Inferior parietal cortex (tissue), 1 donor: ENCODE measurements at regions not wholly inside any gene's neighbourhood (a gene's known extent, or its start where the extent isn't known, plus 50 kb on each side); places are given as distances from the start of the nearest gene placed in this dataset.

Source experiments
- DNase-seq: peaks from one replicate; pipeline ENCODE4 v3.0.0-alpha.2; 2016; ENCODE audit errors: extremely low spot score

DNA sequence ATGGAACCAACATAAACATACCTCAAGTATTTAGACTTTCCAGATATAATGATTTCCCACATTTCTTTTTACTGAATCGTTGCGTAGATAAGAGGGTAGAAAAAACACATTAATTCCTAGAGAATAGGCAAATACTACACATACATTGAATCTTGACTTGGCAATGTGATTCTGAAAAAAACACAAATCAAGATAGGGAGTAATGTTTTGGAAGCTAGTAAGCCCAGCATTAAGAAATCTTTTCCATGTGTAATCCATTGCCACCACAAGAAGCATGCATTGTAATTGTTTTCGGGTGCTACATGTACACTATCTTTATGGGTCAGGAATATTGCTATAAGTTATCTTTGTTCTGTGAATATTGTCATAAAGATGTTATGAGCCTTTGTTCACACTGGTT is 269.8 kb upstream of the PDGFD start:
- DNase-seq, result no peak

DNA sequence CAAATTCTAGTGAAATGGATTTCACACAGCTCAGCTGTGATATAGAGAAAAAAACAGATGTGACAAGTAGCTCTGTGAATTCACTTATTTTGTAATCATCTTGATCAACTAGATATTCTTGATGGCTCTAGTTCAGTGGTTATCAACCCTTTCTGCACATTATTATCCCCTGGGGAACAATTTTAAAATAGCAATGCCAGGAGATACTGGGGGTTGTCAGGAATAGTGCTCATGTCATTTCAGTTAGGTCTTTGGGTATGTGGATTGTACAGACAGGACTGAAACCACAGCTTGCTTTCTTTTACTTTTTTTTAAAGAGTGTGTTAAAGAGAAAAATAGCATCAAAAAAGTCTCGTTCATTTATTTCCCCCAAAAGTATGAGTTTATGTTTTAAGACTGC is 269.0 kb upstream of the PDGFD start:
- no peak for DNase-seq

DNA sequence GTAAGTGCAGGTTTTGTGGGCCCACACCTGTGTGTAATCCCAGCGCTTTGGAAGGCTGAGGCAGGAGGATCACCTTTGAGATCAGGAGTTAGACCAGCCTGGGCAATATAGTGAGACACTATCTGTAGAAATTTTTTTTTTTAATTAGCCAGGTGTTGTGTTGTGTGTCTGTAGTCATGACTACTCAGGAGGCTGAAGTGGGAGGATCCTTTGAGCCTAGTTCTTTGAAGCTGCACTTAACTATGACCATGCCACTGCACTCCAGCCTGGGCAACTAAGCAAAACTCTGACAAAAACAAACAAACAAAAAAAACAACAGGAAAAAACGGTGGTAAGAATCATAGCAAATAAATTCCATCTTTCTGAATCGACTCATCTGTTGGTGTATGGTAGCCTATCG is 268.6 kb upstream of the PDGFD start:
- no peak for DNase-seq

DNA sequence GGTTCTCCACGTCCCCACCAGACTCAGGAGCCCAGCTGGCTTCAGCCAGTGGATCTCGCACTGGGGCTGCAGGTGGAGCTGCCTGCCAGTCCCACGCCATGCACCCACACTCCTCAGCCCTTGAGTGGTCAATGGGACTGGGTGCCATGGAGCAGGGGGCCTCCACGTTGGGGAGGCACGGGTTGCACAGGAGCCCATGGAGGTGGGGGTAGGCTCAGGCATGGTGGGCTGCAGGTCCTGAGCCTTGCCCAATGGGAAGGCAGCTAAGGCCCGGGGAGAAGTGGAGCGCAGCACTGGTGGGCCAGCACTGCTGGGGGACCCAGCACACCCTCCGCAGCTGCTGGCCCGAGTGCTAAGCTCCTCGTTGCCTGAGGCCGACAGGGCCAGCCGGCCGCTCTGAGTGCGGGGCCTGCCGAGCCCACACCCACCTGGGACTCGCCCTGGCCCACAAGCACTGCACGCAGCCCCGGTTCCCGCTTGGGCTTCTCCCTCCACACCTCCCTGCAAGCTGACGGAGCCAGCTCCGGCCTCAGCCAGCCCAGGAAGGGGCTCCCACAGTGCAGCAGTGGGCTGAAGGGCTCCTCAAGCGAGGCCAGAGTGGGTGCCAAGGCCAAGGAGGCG is 258.5 kb upstream of the PDGFD start:
- no peak for DNase-seq

DNA sequence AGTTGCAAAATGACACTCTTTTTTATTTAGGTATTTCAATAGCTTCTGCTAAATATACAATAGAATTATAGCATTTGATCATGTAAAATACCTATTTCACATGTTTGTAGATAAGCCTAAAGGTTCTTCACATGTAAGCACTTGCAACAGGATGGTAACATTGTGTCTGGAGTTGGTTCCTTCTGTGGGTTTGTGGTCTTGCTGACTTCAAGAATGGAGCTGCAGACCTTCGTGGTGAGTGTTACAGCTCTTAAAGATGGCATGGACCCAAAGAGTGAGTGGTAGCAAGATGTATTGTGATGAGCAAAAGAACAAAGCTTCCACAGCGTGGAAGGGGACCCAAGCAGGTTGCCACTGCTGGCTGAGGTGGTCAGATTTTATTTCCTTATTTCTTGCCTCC is 246.4 kb upstream of the PDGFD start:
- DNase-seq, result no peak

DNA sequence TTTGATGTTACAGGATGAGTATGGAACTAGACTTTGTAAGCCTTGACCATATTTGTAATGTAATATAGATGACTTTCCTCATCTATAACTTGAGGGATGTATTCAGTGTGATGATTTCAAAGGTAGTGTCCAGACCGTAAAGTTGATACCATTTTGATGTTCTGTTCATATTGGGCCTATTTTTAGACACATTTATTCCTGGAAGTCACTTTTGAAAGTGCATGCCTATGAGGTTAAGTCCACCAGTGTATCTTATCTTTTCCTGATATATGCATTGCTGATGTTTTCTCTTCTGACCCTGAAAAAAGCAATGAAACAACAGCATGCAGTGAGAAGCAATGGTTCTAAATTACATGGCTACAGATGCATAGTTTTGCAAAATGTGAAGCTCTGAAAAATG is 244.7 kb upstream of the PDGFD start:
- no peak for DNase-seq

DNA sequence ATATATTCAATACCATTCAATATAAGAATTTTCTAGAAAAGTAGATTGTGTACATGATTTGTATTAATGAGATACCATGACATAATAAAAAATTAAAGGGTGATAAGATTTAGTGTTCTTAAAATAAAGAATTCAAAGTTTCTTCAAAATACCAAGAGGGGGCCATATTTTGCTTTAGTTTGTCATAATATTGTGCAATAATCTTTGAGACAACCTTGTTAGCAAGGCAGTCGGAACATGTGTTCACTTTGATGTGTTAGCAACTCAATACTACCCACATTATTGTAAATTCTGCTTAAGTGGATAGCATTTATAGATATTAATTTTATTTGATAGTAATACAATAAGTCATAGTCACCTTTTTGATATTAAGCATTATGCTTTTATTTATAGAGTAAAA is 241.3 kb upstream of the PDGFD start:
- no peak for DNase-seq

DNA sequence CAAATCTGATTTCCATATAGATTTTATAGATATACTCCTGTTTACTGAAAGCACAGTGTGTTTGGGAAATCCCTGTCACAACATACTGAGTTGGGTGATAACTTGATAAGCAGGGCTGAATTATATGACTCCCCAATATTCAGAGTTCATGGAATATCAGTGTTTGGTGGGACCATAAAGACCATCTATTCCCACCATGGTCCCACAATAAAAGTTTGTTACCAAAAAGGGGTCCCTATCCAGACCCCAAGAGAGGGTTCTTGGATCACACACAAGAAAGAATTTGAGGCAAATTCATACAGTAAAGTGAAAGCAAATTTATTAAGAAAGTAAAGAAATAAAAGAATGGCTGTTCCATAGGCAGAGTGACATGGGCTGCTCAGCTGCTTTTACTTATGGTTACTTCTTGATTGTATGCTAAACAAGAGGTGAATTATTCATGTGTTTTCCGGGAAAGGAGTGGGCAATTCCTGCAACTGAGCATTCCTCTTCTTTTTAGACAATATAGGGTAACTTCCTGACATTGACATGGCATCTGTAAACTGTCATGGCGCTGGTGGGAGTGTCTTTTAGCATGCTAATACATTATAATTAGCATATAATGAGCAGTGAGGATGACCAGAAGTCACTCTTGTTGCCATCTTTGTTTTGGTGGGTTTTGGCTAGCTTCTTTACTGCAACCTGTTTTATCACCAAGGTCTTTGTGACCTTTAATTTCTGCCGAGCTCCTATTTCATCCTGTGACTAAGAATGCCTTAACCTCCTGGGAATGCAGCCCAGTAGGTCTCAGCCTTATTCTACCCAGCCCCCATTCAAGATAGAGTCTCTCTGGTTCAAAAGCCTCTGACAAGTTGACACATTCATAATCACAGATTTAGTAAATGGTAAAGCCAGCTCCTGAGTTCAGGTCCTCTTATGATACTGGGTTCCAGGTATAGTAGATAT is 240.6 kb upstream of the PDGFD start:
- no peak for DNase-seq

DNA sequence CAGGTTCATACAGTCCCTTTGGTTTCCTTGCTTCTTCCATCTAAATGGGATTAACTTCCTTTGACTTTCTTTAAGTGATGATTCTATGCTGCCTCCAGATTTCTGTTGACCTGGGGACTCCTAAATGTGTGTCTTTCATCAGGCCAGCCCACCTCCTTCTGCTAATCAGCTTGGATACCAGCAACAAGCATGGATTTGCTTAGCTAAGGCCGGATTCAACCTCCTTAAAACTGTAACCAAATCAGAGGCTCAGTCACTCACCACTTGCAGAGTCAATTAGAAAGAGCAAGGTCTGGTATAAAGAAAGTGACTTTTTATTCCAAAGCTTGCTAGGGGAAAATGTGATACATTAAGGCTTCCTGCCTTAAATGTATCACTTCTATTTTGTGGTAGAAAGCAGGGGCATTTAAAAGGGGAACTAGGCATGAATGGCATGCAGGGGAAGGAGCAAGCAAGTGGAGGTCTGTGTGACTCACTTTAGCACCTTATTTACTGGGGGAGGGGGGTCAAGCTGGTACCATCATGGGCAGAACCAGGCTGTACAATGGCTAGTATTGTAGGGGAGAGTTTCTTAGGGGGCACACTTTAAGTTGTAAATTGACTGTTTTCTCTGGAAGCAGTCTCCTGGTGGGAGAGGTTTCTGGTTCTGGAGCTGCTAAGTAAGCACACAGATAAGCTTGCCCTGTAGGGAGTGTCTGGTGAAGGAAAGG is 239.0 kb upstream of the PDGFD start:
- no peak for DNase-seq

DNA sequence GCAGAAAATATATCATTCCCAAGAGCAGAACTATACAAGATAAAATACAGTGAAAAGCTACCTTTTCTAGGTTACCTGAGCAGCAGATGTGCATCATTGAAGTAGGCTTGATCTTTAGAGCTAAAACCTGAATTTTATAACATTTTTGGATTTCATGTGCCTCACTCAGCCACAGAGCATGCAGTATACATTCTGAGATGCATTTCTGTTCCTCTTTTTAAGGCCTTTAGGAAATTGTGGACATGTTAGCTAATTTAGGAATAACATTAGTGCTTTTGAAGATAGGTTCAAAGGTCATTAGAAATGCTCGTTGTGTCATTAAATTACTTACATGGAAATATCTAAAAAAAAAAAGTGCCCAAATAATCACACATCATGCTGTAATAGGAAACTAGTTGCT is 230.6 kb upstream of the PDGFD start:
- DNase-seq, result no peak

DNA sequence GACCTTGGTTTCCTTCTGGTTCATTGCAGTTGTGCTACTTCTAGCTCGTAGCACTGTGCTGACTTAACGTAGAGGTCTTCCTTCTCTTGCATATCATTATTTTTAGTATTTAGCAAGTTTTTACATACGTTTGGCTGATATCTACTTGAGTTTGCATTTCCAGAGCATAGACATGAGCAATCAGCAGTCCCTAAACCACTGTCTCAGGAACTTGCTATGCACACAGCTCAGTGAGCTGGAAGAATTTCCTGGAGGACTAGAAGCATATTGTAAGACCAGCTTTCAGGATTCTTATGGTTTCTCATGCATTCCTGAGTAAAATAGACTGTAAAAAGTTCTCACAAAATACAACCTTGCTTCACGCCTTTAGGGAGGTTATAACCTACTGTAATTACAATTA is 226.7 kb upstream of the PDGFD start:
- no peak for DNase-seq

DNA sequence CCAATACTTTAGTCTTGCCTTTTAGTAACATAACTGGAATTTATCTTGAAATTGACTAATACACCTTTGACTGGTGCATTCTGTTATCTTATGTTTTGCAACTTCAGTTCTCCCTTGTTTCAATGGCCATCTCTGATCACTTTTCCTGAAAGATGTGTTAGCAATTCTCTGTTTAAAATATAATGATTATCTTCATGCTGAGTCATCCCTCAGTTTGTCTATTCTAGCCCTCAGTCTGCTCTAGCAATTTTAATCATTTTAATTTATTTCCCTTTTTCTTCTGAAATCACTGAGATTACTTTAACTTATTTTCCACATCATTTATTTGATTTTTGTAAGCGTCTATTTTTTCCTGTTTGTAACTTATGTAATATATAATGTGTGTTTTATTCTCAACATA is 221.9 kb upstream of the PDGFD start:
- no peak for DNase-seq

DNA sequence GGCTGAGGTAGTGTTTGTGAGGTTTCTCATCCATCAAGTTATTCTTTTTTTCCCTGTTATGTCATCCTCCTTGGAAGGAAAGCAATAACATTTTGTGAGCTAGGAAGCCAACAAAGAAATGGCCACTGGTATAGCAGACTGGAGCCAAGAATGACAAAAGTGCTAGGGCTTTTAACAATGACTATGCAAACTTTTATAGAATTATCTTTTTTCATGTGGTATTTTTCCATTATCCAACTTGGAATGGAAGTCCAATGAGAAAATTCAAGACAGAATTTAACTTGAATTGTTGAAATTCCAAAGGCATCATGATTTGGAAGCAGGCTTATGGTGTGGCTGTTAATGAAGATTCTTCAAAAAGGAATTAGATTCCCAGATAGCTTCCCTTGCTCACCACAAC is 216.4 kb upstream of the PDGFD start:
- DNase-seq, result no peak

DNA sequence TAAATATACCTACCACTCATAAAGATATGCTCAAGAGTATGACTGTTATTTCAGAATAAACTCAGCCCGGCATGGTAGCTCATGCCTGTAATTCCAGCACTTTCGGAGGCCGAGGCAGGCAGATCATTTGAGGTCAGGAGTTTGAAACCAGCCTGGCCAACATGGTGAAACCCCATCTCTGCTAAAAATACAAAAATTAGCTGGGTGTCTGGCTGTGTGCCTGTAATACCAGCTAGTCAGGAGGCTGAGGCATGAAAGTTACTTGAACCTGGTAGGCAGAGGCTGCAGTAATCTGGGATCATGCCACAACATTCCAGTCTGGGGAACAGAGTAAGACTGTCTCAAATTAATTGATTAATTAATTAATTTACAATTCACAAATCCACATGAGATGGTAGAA is 208.2 kb upstream of the PDGFD start:
- DNase-seq, result no peak

DNA sequence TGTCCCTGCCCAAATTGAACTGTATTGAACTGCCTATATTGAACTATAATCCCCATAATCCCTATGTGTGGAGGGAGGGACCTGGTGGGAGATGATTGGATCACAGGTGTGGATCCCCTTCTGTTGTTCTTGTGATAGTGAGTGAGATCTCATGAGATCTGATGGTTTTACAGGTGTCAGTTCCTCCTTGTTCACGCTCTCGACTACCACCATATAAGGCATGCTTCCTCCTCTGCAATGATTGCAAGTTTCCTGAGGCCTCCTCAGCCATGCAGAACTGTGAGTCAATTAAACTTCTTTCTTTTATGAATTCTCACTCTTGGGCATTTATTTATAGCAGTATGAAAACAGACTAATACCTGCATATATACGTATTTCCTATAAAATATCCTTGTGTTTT is 206.5 kb upstream of the PDGFD start:
- no peak for DNase-seq

DNA sequence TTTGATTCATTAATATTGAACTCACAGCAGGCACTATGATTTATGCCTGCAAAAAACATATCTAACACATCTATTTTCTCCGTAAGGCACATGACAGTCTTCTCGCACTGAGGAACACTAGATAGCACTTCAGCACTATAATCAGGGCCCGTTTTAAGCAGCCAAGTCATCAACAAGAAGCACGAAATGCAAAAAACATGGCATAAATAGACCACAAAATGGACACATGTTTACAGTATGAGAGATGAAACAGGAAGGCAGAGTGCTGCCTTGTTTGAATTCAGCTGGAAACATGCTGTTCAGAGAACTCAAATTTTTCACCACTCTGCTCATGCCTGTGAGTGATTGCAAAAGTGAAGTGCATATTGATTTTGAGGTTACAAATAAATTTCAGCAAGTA is 205.8 kb upstream of the PDGFD start:
- DNase-seq, result no peak

DNA sequence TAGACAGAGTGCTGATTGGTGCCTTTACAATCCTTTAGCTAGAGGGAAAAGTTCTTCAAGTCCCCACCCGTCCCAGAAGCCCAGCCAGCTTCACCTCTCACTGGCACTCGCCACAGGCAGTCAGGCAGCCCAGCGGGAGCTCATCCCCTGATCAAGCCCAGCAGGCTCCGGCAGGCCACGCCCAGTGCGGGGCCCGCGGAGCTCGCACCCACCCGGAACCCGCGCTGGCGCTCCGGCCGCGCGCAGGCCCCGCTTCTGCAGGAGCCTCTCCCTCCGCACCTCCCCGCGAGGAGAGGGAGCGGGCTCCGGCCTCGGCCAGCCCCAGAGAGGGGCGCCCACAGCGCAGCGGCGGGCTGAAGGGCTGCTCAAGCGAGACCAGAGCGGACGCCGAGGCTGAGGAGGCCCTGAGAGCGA is 202.4 kb upstream of the PDGFD start:
- no peak for DNase-seq

DNA sequence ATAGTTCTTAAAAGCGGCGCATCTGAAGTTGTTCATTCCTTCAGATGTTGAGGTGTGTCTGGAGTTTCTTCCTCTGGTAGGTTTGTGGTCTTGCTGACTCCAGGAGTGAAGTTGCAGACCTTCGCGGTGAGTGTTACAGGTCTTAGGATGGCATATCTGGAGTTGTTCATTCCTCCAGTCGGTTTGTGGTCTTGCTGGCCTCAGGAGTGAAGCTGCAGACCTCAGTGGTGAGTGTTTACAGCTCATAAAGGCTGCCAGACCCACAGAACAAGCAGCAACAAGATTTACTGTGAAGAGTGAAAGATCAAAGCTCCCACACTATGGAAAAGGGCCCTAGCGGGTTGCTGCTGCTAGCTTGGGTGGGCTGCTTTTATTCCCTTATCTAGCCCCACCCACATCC is 201.7 kb upstream of the PDGFD start:
- no peak for DNase-seq

DNA sequence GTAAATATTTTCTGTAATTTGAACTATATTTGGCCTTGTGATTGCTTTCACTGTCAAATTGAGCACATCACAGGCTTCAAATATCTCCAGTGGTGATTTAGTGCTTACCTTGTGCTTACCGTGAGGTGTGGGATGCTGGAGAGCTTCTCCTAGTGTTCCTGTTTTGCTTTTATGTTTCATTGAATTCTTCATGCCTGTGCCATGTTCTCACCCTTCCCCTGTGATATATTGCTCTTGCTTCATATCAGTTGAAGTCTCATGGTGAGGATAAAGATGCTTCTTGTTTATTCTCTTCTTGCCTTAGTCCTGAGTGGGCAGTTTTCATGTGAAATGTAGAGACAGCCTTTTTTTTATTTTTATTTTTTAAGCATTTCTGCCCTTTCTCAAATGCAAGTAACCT is 198.0 kb upstream of the PDGFD start:
- DNase-seq, result no peak

DNA sequence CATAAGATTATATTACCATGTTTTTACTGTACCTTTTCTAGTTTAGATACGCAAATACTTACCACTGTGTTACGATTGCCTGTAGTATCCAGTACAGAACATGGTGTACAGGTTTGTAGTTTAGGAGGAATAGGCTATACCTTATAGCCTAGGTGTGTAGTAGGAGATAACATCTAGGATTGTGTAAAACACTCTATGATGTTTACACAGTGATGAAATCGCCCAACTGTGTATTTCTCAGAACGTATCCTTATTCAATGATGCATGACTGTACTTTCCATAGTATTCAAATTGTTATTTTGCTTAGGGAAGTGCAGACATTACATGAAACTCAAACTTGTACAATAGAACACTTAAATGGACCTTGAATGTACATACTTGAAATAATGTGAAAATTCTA is 188.1 kb upstream of the PDGFD start:
- no peak for DNase-seq

DNA sequence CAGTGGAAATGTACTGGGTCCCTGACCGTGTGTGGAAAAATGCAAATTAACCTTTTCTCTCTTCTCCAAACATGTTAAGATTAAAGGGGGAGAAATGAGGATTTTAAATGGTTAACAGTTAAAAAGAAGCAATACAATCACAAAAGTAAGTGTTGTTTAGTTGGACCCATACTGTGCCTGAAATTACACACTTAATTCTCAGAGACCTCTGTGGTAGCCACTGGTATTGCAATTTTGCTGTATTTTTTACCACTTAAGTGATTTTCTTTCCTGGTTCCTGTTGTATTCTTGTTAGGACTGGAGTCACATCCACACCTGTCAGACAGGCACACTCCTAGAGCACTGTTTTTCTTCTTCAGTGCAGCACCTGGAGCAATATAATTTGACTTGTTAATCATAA is 179.6 kb upstream of the PDGFD start:
- no peak for DNase-seq

DNA sequence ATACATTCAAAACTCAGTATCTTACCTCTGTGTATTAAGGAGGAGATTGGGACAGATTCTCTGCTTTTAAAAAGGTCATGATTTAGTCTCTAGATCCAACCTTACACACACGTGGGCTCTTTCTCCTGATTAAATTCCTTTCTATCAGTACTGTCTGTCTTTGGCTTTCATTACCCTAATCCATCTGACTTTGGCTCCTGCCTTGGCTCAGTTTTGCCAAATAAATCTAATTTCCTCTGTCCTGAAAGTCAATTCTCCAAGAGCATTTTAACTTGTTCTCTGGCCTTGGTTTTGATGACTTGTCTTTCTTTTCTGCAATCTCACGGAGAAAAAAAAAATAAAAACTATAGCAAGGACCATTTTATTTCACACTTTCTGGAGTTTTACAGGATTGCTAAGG is 176.6 kb upstream of the PDGFD start:
- no peak for DNase-seq

DNA sequence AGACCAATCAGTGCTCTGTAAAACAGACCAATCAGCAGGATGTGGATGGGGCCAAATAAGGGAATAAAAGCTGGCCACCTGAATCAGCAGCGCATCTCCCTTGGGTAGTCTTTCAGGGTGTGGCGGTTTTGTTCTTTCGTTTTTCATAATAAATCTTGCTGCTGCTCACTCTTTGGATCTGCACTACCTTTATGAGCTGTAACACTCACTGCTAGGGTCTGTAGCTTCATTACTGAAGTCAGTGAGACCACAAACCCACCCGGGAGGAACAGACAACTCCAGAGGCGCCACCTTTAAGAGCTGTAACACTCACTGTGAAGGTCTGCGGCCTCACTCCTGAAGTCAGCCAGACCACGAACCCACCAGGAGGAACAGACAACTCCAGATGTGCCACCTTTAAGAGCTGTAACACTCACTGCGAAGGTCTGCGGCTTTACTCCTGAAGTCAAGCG is 175.5 kb upstream of the PDGFD start:
- no peak for DNase-seq
